Posterior cingulate gyrus (tissue), 11 donors: ENCODE measurements at regions not wholly inside any gene's neighbourhood (a gene's known extent, or its start where the extent isn't known, plus 50 kb on each side); places are given as distances from the start of the nearest gene placed in this dataset.
A peak's percentile ranks its signal among the peaks of the same experiment; 100 is the strongest.
"Not testable (repeated sequence)": the region's sequence is repeated elsewhere in the genome, so short reads cannot be mapped to it uniquely, and the experiment has no call there.

Experiments used
- DNase-seq, 10 donors: peaks; one replicate each; pipeline versions ENCODE4 v3.0.0 to v3.0.0-alpha.2; 2020 to 2021; ENCODE audit warnings: mixed read lengths in 3 of 10
- intact Hi-C: fragments of 100-400 bp; cut with DNase I; formaldehyde crosslinking; loops from one replicate; pipeline ENCODE4 v1.15.1; 2023

- no peak for DNase-seq
- intact Hi-C loops, result no loop called here
Measured at GRCh38 chr2:153532140-153532539, 53.6 kb upstream of the RPRM start.

- intact Hi-C loops, DNase-seq: not testable (repeated sequence)
Measured at GRCh38 chr2:153533803-153534202, 55.2 kb upstream of the RPRM start.

GRCh38 chr2:153534590-153534989 is 56.0 kb upstream of the RPRM start:
- DNase-seq, intact Hi-C loops: not testable (repeated sequence)

- intact Hi-C loops, result no loop called here
- DNase-seq, result no peak
Measured at GRCh38 chr2:153536115-153536514, 57.6 kb upstream of the RPRM start.

GRCh38 chr2:153538102-153538501 is 59.5 kb upstream of the RPRM start:
- intact Hi-C loops, DNase-seq: not testable (repeated sequence)

GRCh38 chr2:153543635-153544071 is 65.1 kb upstream of the RPRM start:
- DNase-seq, result no peak
- intact Hi-C loops, result no loop called here

GRCh38 chr2:153546358-153546757 is 67.8 kb upstream of the RPRM start:
- intact Hi-C loops, result no loop called here
- no peak for DNase-seq

- DNase-seq, result no peak
- intact Hi-C loops, result no loop called here
Measured at GRCh38 chr2:153548536-153548935, 70.0 kb upstream of the RPRM start.

- no peak for DNase-seq
- intact Hi-C loops, result no loop called here
Measured at GRCh38 chr2:153551698-153552097, 73.1 kb upstream of the RPRM start.

GRCh38 chr2:153557211-153557610 is 78.6 kb upstream of the RPRM start:
- intact Hi-C loops, result no loop called here

GRCh38 chr2:153557714-153558113 is 79.2 kb upstream of the RPRM start:
- intact Hi-C loops, result no loop called here
- DNase-seq, result no peak

More at GRCh38 chr2:153557211-153557610, 78.6 kb upstream of the RPRM start:
- no peak for DNase-seq

- intact Hi-C loops, result no loop called here
- no peak for DNase-seq
Measured at GRCh38 chr2:153558247-153558646, 79.7 kb upstream of the RPRM start.

GRCh38 chr2:153567367-153567766 is 88.8 kb upstream of the RPRM start:
- DNase-seq, result no peak
- intact Hi-C loops, result no loop called here

GRCh38 chr2:153568105-153568504 is 89.5 kb upstream of the RPRM start:
- intact Hi-C loops, result no loop called here
- no peak for DNase-seq

- DNase-seq, result peak in 1 of 10 donors; percentile 49
- intact Hi-C loops, result no loop called here
Measured at GRCh38 chr2:153575171-153575853, 96.8 kb upstream of the RPRM start.

- intact Hi-C loops, result no loop called here
- no peak for DNase-seq
Measured at GRCh38 chr2:153584244-153584643, 105.7 kb upstream of the RPRM start.

GRCh38 chr2:153588408-153588807 is 109.8 kb upstream of the RPRM start:
- intact Hi-C loops, result no loop called here
- DNase-seq, result no peak

- intact Hi-C loops, result no loop called here
- DNase-seq, result no peak
Measured at GRCh38 chr2:153589586-153589985, 111.0 kb upstream of the RPRM start.

- intact Hi-C loops, DNase-seq: not testable (repeated sequence)
Measured at GRCh38 chr2:153593086-153593485, 114.5 kb upstream of the RPRM start.

- intact Hi-C loops, result no loop called here
- no peak for DNase-seq
Measured at GRCh38 chr2:153595939-153596338, 117.4 kb upstream of the RPRM start.

- no peak for DNase-seq
- intact Hi-C loops, result no loop called here
Measured at GRCh38 chr2:153601812-153602211, 123.2 kb upstream of the RPRM start.

- no peak for DNase-seq
- intact Hi-C loops, result no loop called here
Measured at GRCh38 chr2:153604133-153604532, 125.6 kb upstream of the RPRM start.

GRCh38 chr2:153606623-153607022 is 128.1 kb upstream of the RPRM start:
- DNase-seq, result no peak
- intact Hi-C loops, result no loop called here
